Prostate gland (tissue), 2 donors: ENCODE measurements at regions not wholly inside any gene's neighbourhood (a gene's known extent, or its start where the extent isn't known, plus 50 kb on each side); places are given as distances from the start of the nearest gene placed in this dataset.

Experiments used
- DNase-seq: peaks from one replicate; pipeline ENCODE4 v3.0.0-alpha.2; 2019; ENCODE audit warnings: low spot score
- H3K27ac ChIP-seq, 2 donors: fragments of 200-600 bp; sonication (generic); 2 replicates each; pipeline ENCODE4 v1.5.1; 2017 to 2019
- H3K27me3 ChIP-seq: fragments of 200-600 bp; sonication (generic); replicated peaks from 2 replicates; pipeline ENCODE4 v1.5.1; 2019; ENCODE audit not compliant: insufficient read depth
- H3K36me3 ChIP-seq, 2 donors: fragments of 200-600 bp; sonication (generic); 1 replicate in 1 of 2; 2 replicates in 1 of 2; pipeline versions ENCODE4 v1.5.1 to v1.8.1; 2017 to 2019
- H3K4me1 ChIP-seq: fragments of 200-600 bp; sonication (generic); replicated peaks from 2 replicates; pipeline ENCODE4 v1.5.1; 2019
- H3K4me3 ChIP-seq, 2 donors: fragments of 200-600 bp; sonication (generic); 2 replicates each; pipeline ENCODE4 v1.5.1; 2017 to 2019
- H3K9me3 ChIP-seq: fragments of 200-600 bp; sonication (generic); 2 replicates; pipeline ENCODE4 v1.5.1; 2017
- POLR2A ChIP-seq: fragments of 450-650 bp; IDR thresholded peaks from one replicate; pipeline ENCODE4 v1.6.1; 2016; ENCODE audit warnings: antibody characterized with exemption, mild to moderate bottlenecking
- POLR2AphosphoS5 ChIP-seq: sonication (generic); formaldehyde crosslinking; IDR thresholded peaks from one replicate; pipeline ENCODE4 v1.6.1; 2017; ENCODE audit warnings: antibody characterized with exemption
- WGBS: methylation state at CpG from one replicate; pipeline ENCODE4 v1.1.5; 2018; 5-methylcytosine and 5-hydroxymethylcytosine counted together
- intact Hi-C: fragments of 100-400 bp; cut with DNase I; formaldehyde crosslinking; loops from one replicate; pipeline ENCODE4 v1.14.2; 2022
- TF ChIP-seq, protein P1 (sequence below), 4 experiments: fragments of 200-600 bp in 2 of 4; fragments of 450-650 bp in 2 of 4; sonication (generic) in 2 of 4; IDR thresholded peaks; 1 replicate in 3 of 4; 2 replicates in 1 of 4; pipeline ENCODE4 v1.5.1; 2016 to 2019; ENCODE audit warnings: antibody characterized with exemption in 4 of 4, mild to moderate bottlenecking in 2 of 4, moderate library complexity in 2 of 4

DNA sequence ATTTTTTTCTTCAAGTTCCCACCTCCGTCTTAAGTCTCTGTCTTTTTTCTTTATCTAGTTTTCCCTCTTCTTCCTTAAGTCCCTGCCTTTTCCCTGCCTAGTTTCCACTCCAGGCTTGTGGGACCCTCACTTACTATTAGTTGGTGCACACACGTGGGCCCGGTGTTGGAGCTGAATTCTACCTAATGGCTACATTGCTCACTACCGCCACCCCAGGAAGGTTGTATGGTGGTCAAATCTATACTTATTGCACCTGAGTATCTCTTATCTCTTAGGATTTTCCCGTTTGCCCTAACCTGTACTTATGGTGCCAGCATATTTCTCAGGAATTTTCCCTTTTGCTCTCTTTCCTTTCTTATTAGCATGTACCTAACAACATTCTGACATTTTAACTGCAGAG, 692.8 kb downstream of the EPM2A start:
- Histone ChIP-seq H3K9me3 (no peaks in the 10 kb centered on the region), H3K4me1 (no peaks in the 10 kb centered on the region), H3K27me3 (no peaks in the 10 kb centered on the region), H3K36me3 (no peaks in the 10 kb centered on the region), H3K4me3 (no peak overlapping the region), H3K27ac (no peak overlapping the region)
- TF ChIP-seq POLR2A (no peak), POLR2AphosphoS5 (no peak)
- TF ChIP-seq, protein P1, sequence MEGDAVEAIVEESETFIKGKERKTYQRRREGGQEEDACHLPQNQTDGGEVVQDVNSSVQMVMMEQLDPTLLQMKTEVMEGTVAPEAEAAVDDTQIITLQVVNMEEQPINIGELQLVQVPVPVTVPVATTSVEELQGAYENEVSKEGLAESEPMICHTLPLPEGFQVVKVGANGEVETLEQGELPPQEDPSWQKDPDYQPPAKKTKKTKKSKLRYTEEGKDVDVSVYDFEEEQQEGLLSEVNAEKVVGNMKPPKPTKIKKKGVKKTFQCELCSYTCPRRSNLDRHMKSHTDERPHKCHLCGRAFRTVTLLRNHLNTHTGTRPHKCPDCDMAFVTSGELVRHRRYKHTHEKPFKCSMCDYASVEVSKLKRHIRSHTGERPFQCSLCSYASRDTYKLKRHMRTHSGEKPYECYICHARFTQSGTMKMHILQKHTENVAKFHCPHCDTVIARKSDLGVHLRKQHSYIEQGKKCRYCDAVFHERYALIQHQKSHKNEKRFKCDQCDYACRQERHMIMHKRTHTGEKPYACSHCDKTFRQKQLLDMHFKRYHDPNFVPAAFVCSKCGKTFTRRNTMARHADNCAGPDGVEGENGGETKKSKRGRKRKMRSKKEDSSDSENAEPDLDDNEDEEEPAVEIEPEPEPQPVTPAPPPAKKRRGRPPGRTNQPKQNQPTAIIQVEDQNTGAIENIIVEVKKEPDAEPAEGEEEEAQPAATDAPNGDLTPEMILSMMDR (IDR thresholded peaks at IDR 0.05) = no peak
- intact Hi-C loops = no loop called here
- whole genome bisulfite sequencing = 94% methylated on average over 5 of the region's 5 CpGs
- DNase-seq = no peak

DNA sequence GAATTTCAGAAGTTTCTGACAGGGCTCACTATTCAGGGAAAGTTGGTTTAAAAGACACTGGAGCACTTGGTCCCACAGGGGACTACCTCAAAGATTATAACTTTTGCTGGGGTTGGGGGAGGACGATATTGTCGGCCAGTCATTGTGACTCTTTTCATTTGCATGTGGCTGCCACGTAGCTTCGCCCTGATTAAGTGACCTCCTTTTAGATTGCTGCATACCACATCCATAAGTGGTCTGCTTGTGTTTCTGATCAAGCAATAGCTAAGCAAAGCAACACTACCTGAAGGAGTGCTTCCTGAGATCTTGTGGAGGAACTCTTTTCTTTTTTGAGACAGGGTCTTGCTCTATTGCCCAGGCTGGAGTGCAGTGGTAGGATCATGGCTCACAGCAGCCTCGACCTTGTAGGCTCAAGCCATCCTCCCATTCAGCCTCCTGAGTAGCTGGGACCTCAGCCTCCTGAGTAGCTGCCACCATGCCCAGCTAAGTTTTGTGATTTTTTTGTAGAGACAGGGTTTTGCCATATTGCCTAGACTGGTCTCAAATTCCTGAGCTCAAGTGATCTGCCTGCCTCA, 691.3 kb downstream of the EPM2A start:
- H3K4me3 ChIP-seq = no peak overlapping the region
- WGBS = 85% methylated on average over 5 of the region's 5 CpGs
- intact Hi-C loops = no loop called here
- no peak for DNase-seq
- H3K9me3 ChIP-seq = no peaks in the 10 kb centered on the region
- TF ChIP-seq POLR2A = no peak
- TF ChIP-seq, protein P1 (IDR thresholded peaks at IDR 0.05) = no peak
- TF ChIP-seq POLR2AphosphoS5 = no peak
- no peaks in the 10 kb centered on the region for H3K36me3 ChIP-seq
- no peaks in the 10 kb centered on the region for H3K27me3 ChIP-seq
- H3K4me1 ChIP-seq = no peaks in the 10 kb centered on the region
- no peak overlapping the region for H3K27ac ChIP-seq

DNA sequence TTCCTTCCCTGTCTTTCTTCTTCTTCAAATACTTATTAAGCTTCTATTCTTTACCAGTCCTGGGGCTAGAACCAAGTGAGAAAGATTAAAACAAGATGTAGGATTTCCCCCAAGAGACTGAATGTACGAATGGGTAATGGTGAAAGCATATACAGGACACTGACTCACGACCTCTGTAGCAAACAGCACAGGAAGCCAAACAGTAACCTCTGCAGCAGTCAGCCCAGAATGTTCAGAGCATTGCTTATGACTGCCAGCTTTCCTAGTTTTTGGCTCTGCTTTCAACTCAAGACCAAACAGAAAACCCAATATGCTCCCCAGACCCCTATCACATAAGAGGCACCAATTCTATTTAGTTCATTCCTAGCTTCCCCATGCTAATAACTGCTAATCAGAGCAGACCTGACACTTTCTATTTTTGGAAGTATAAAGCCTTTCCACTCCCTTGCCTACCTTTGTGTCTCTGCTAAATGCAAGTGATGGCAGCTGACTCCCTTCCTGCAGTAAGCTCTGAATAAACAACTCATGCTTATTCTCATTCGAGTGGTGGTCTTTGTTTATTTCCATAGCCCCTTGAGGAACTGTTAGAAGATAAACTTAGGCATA, 690.6 kb downstream of the EPM2A start:
- Histone ChIP-seq H3K4me3 (no peak overlapping the region), H3K27me3 (no peaks in the 10 kb centered on the region), H3K27ac (no peak overlapping the region), H3K4me1 (no peaks in the 10 kb centered on the region), H3K36me3 (no peaks in the 10 kb centered on the region), H3K9me3 (no peaks in the 10 kb centered on the region)
- TF ChIP-seq, protein P1 (IDR thresholded peaks at IDR 0.05) = no peak
- TF ChIP-seq POLR2AphosphoS5 (no peak), POLR2A (no peak)
- 24% methylated on average over 3 of the region's 3 CpGs for WGBS
- no peak for DNase-seq
- intact Hi-C loops = no loop called here

DNA sequence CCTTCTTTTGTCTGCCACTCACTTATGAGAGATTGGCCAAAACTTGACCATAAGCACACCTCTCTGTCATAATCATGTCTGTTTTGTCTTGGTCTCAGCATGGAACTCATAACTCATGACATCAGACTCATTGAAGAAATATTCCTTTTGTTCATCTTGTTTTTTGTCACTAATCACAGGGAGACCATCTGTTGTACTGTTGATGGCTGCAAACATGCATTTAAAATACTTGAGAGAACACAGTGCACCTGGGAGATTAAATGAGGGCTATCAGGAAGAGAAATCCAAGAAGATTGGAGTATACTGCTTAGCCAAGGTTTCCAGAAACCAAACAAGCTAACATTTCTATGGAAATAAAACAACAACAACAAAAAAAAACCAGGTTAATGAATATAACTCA, 689.7 kb downstream of the EPM2A start:
- no peak overlapping the region for H3K4me3 ChIP-seq
- H3K4me1 ChIP-seq = no peaks in the 10 kb centered on the region
- H3K9me3 ChIP-seq = no peaks in the 10 kb centered on the region
- intact Hi-C loops = no loop called here
- TF ChIP-seq POLR2A (no peak), POLR2AphosphoS5 (no peak)
- TF ChIP-seq, protein P1 (IDR thresholded peaks at IDR 0.05) = no peak
- no peak for DNase-seq
- H3K36me3 ChIP-seq = no peaks in the 10 kb centered on the region
- no peaks in the 10 kb centered on the region for H3K27me3 ChIP-seq
- H3K27ac ChIP-seq = no peak overlapping the region

DNA sequence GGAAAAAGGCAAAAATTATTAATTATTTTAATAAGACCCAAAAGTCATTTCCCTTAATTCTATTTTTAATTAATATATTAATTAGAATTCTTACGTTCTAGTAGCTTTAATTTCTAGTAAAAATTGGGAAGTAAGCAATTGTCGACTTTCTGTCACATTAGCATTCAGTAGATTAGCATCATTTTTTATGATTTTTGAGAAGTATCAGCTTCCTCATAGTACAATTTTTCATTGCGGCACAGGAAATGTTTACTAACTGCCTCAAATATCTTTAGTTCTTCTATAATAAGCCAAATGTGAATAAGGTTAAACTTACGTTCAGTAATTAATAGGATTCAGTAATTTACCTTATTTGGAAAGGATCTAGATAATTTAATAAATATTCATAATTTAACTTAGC, 687.4 kb downstream of the EPM2A start:
- H3K36me3 ChIP-seq = no peaks in the 10 kb centered on the region
- intact Hi-C loops = no loop called here
- no peaks in the 10 kb centered on the region for H3K4me1 ChIP-seq
- H3K4me3 ChIP-seq = no peak overlapping the region
- no peak overlapping the region for H3K27ac ChIP-seq
- WGBS = 72% methylated on average over 4 of the region's 4 CpGs
- TF ChIP-seq, protein P1 (IDR thresholded peaks at IDR 0.05) = no peak
- TF ChIP-seq POLR2AphosphoS5 = no peak
- no peak for TF ChIP-seq POLR2A
- no peaks in the 10 kb centered on the region for H3K9me3 ChIP-seq
- no peak for DNase-seq
- no peaks in the 10 kb centered on the region for H3K27me3 ChIP-seq
